H9 (cell line): ENCODE measurements at regions not wholly inside any gene's neighbourhood (a gene's known extent, or its start where the extent isn't known, plus 50 kb on each side); places are given as distances from the start of the nearest gene placed in this dataset.

Experiments
- DNase-seq: peaks from one replicate; pipeline ENCODE4 v3.0.0-alpha.2; 2017
- H2AFZ ChIP-seq: one replicate; pipeline ENCODE4 v1.6.1; 2013; ENCODE audit warnings: mild to moderate bottlenecking, low read length, control low read depth, moderate library complexity
- H2AK5ac ChIP-seq: 2 replicates; pipeline ENCODE4 v1.6.1; 2013; ENCODE audit warnings: low read length, control low read depth, mixed read lengths; ENCODE audit not compliant: insufficient read length
- H2BK120ac ChIP-seq: one replicate; pipeline ENCODE4 v1.6.1; 2013; ENCODE audit warnings: low read depth, mild to moderate bottlenecking, low read length, control low read depth, inconsistent platforms; ENCODE audit not compliant: poor library complexity, severe bottlenecking
- H2BK12ac ChIP-seq: 2 replicates; pipeline ENCODE4 v1.6.1; 2013; ENCODE audit warnings: low read length, control low read depth, mixed read lengths, low read depth; ENCODE audit not compliant: insufficient read length
- H2BK15ac ChIP-seq: 2 replicates; pipeline ENCODE4 v1.6.1; 2013; ENCODE audit warnings: low read depth, low read length, control low read depth
- H2BK20ac ChIP-seq: one replicate; pipeline ENCODE4 v1.6.1; 2013; ENCODE audit warnings: low read depth, mild to moderate bottlenecking, low read length, control low read depth, inconsistent platforms; ENCODE audit not compliant: poor library complexity, severe bottlenecking
- H2BK5ac ChIP-seq: 2 replicates; pipeline ENCODE4 v1.6.1; 2013; ENCODE audit warnings: low read length, control low read depth, mixed read lengths; ENCODE audit not compliant: insufficient read length
- H3K14ac ChIP-seq: 2 replicates; pipeline ENCODE4 v1.6.1; 2013; ENCODE audit warnings: low read length, control low read depth; ENCODE audit not compliant: insufficient read depth
- H3K18ac ChIP-seq: 2 replicates; pipeline ENCODE4 v1.6.1; 2013; ENCODE audit warnings: low read depth, mild to moderate bottlenecking, mixed read lengths, low read length, control low read depth; ENCODE audit not compliant: insufficient read length
- H3K23ac ChIP-seq: 2 replicates; pipeline ENCODE4 v1.6.1; 2013; ENCODE audit warnings: low read length, control low read depth, mixed read lengths, low read depth; ENCODE audit not compliant: insufficient read length
- H3K23me2 ChIP-seq: 2 replicates; pipeline ENCODE4 v1.6.1; 2013; ENCODE audit warnings: low read depth, mild to moderate bottlenecking, mixed read lengths, low read length, control low read depth; ENCODE audit not compliant: insufficient read length, poor library complexity, severe bottlenecking
- H3K27ac ChIP-seq: 2 replicates; pipeline ENCODE4 v1.5.1; 2013; ENCODE audit warnings: low read length, control low read depth, mixed read lengths, low read depth; ENCODE audit not compliant: insufficient read length
- H3K27me3 ChIP-seq: 2 replicates; pipeline ENCODE4 v1.6.1; 2013; ENCODE audit warnings: low read length, control low read depth, inconsistent platforms; ENCODE audit not compliant: insufficient read depth
- H3K4ac ChIP-seq: 2 replicates; pipeline ENCODE4 v1.6.1; 2013; ENCODE audit warnings: low read depth, mild to moderate bottlenecking, control low read depth, inconsistent platforms, low read length, moderate library complexity
- H3K4me1 ChIP-seq: 2 replicates; pipeline ENCODE4 v1.6.1; 2013; ENCODE audit warnings: low read length, control low read depth, inconsistent platforms; ENCODE audit not compliant: insufficient read depth
- H3K4me2 ChIP-seq: 2 replicates; pipeline ENCODE4 v1.6.1; 2013; ENCODE audit warnings: low read length, control low read depth, mixed read lengths; ENCODE audit not compliant: insufficient read length, insufficient read depth
- H3K56ac ChIP-seq: 2 replicates; pipeline ENCODE4 v1.6.1; 2013; ENCODE audit warnings: low read depth, mild to moderate bottlenecking, mixed read lengths, low read length, control low read depth; ENCODE audit not compliant: insufficient read length
- H3K79me1 ChIP-seq: 2 replicates; pipeline ENCODE4 v1.6.1; 2013; ENCODE audit warnings: low read depth, mild to moderate bottlenecking, moderate library complexity, low read length, control low read depth, inconsistent platforms; ENCODE audit not compliant: insufficient read depth, poor library complexity, severe bottlenecking
- H3K79me2 ChIP-seq: 2 replicates; pipeline ENCODE4 v1.6.1; 2013; ENCODE audit warnings: low read length, control low read depth, inconsistent platforms; ENCODE audit not compliant: insufficient read depth
- H3K9ac ChIP-seq: 2 replicates; pipeline ENCODE4 v1.6.1; 2013; ENCODE audit warnings: low read length, control low read depth, mixed read lengths; ENCODE audit not compliant: insufficient read length; ENCODE audit errors: extremely low read depth
- H3K9me3 ChIP-seq: one replicate; pipeline ENCODE4 v1.6.1; 2013; ENCODE audit warnings: low read depth, low read length, inconsistent platforms; ENCODE audit not compliant: control insufficient read depth
- H3T11ph ChIP-seq: one replicate; pipeline ENCODE4 v1.6.1; 2013; ENCODE audit warnings: mild to moderate bottlenecking, low read length, control low read depth, inconsistent platforms
- H4K20me1 ChIP-seq: one replicate; pipeline ENCODE4 v1.6.1; 2013; ENCODE audit not compliant: control insufficient read depth, insufficient read length, insufficient read depth
- H4K5ac ChIP-seq: 2 replicates; pipeline ENCODE4 v1.6.1; 2013; ENCODE audit warnings: low read depth, mild to moderate bottlenecking, mixed read lengths, low read length, control low read depth; ENCODE audit not compliant: insufficient read length
- H4K8ac ChIP-seq: replicated peaks from 2 replicates; pipeline ENCODE4 v1.6.1; 2013; ENCODE audit warnings: low read length, control low read depth, mixed read lengths, low read depth; ENCODE audit not compliant: insufficient read length
- H4K91ac ChIP-seq: 2 replicates; pipeline ENCODE4 v1.6.1; 2013; ENCODE audit warnings: low read depth, mild to moderate bottlenecking, moderate library complexity, mixed read lengths, low read length, control low read depth; ENCODE audit not compliant: insufficient read length
- H3K27ac Mint-ChIP-seq, 3 experiments: 2 replicates in 2 of 3; 3 replicates in 1 of 3; pipeline ENCODE4 v1.8.0; 2020 to 2021; ENCODE audit warnings: mixed read lengths in 3 of 3, mild to moderate bottlenecking in 1 of 3, moderate library complexity in 1 of 3
- H3K27me3 Mint-ChIP-seq: 2 replicates; pipeline ENCODE4 v1.8.0; 2021; ENCODE audit warnings: low read depth, mild to moderate bottlenecking, moderate library complexity, mixed read lengths
- H3K36me3 Mint-ChIP-seq, 3 experiments: 2 replicates in 2 of 3; 3 replicates in 1 of 3; pipeline ENCODE4 v1.8.0; 2020 to 2021; ENCODE audit warnings: low read depth in 3 of 3, mixed read lengths in 3 of 3; ENCODE audit not compliant: insufficient read depth in 1 of 3
- H3K4me1 Mint-ChIP-seq, 2 experiments: 2 replicates each; pipeline ENCODE4 v1.8.0; 2020; ENCODE audit warnings: mixed read lengths in 2 of 2
- H3K4me3 Mint-ChIP-seq, 2 experiments: 2 replicates in 1 of 2; 3 replicates in 1 of 2; pipeline ENCODE4 v1.8.0; 2020 to 2021; ENCODE audit warnings: mild to moderate bottlenecking in 2 of 2, mixed read lengths in 2 of 2, moderate library complexity in 1 of 2
- H3K9me3 Mint-ChIP-seq, 2 experiments: 2 replicates in 1 of 2; 3 replicates in 1 of 2; pipeline ENCODE4 v1.8.0; 2020; ENCODE audit warnings: mild to moderate bottlenecking in 2 of 2, mixed read lengths in 2 of 2, moderate library complexity in 1 of 2
- CTCF ChIP-seq: fragments of 200-600 bp; sonication (generic); conservative IDR thresholded peaks from 3 replicates; pipeline ENCODE4 v1.8.0; 2021; ENCODE audit warnings: antibody characterized with exemption, mild to moderate bottlenecking
- WGBS: extraction: QIAGEN DNeasy Blood & Tissue Kit; methylation state at CpG from one replicate; pipeline ENCODE4 v1.1.7; 2013; ENCODE audit warnings: missing lambda C conversion rate, low lambda C conversion rate, mixed read lengths; ENCODE audit not compliant: insufficient read length; ENCODE audit errors: extremely low coverage; 5-methylcytosine and 5-hydroxymethylcytosine counted together

- no peaks in the 10 kb centered on the region for H3K27me3 ChIP-seq
- H4K91ac ChIP-seq, result no peak overlapping the region
- no peak for DNase-seq
- no peak overlapping the region for H2BK15ac ChIP-seq
- H3K14ac ChIP-seq, result no peak overlapping the region
- H2AK5ac ChIP-seq, result no peak overlapping the region
- no peaks in the 10 kb centered on the region for H3K23me2 ChIP-seq
- Mint-ChIP-seq H3K36me3 (no peaks in the 10 kb centered on the region; a peak in 4 of 7 replicates), H3K4me3 (no peak overlapping the region), H3K27me3 (no peaks in the 10 kb centered on the region), H3K4me1 (peaks cover 16 to 17% of the 10 kb centered on the region in 2 experiments), H3K9me3 (peaks cover 0 to 5% of the 10 kb centered on the region in 2 experiments; a peak in 3 of 5 replicates), H3K27ac (no peak overlapping the region)
- H4K8ac ChIP-seq, result no peak overlapping the region
- H4K20me1 ChIP-seq, result no peaks in the 10 kb centered on the region
- no peak overlapping the region for H3K18ac ChIP-seq
- no peak overlapping the region for H3T11ph ChIP-seq
- H2BK120ac ChIP-seq, result no peak overlapping the region
- no peak overlapping the region for H3K4ac ChIP-seq
- H2BK5ac ChIP-seq, result no peak overlapping the region
- H3K9me3 ChIP-seq, result no peaks in the 10 kb centered on the region
- H3K56ac ChIP-seq, result no peak overlapping the region
- no peak for TF ChIP-seq CTCF
- H3K4me2 ChIP-seq, result no peak overlapping the region
- no peaks in the 10 kb centered on the region for H3K4me1 ChIP-seq
- H2BK12ac ChIP-seq, result no peak overlapping the region
- no peak overlapping the region for H4K5ac ChIP-seq
- no peaks in the 10 kb centered on the region for H3K79me2 ChIP-seq
- no peak overlapping the region for H3K27ac ChIP-seq
- H2AFZ ChIP-seq, result no peak overlapping the region
- no peak overlapping the region for H2BK20ac ChIP-seq
- no peak overlapping the region for H3K23ac ChIP-seq
- WGBS, result no CpG with 5 or more reads among the region's 7 CpGs
- no peaks in the 10 kb centered on the region for H3K79me1 ChIP-seq
- no peak overlapping the region for H3K9ac ChIP-seq
These were observed 72.9 kb upstream of the POM121L12 start for GRCh38 chr7:52962402-52963076.
